Calu3 (cell line): ENCODE measurements at regions not wholly inside any gene's neighbourhood (a gene's known extent, or its start where the extent isn't known, plus 50 kb on each side); places are given as distances from the start of the nearest gene placed in this dataset.

ENCODE experiments used
- BruUV-seq: library from RNA; stranded (reverse); fragments of 400-500 nt; replicated peaks from 2 replicates; lab custom pipeline; 2021; lab: Mats Ljungman, UMichigan
- CTCF ChIA-PET: fragments of 300-600 bp; sonication (Branson Sonifier 250); formaldehyde crosslinking; loops from one replicate; lab custom pipeline; 2022; ENCODE audit warnings: antibody characterized with exemption; lab: Charles Lee
- DNase-seq: peaks from one replicate; pipeline ENCODE4 v3.0.0; 2022
- H3K27ac Mint-ChIP-seq: one replicate; pipeline ENCODE4 v1.8.0; 2022; ENCODE audit warnings: mixed read lengths; ENCODE audit not compliant: unreplicated experiment
- H3K27me3 Mint-ChIP-seq: one replicate; pipeline ENCODE4 v1.8.0; 2022; ENCODE audit warnings: mixed read lengths; ENCODE audit not compliant: unreplicated experiment
- H3K36me3 Mint-ChIP-seq: one replicate; pipeline ENCODE4 v1.8.0; 2022; ENCODE audit warnings: mild to moderate bottlenecking, moderate library complexity, mixed read lengths; ENCODE audit not compliant: insufficient read depth, unreplicated experiment
- H3K4me1 Mint-ChIP-seq: one replicate; pipeline ENCODE4 v1.8.0; 2022; ENCODE audit warnings: mild to moderate bottlenecking, low read depth, mixed read lengths; ENCODE audit not compliant: unreplicated experiment
- H3K4me3 Mint-ChIP-seq: one replicate; pipeline ENCODE4 v1.8.0; 2022; ENCODE audit warnings: mild to moderate bottlenecking, low read depth, moderate library complexity, mixed read lengths; ENCODE audit not compliant: unreplicated experiment
- H3K9me3 Mint-ChIP-seq: one replicate; pipeline ENCODE4 v1.8.0; 2022; ENCODE audit warnings: low read depth, mixed read lengths; ENCODE audit not compliant: unreplicated experiment
- CTCF ChIP-seq: fragments of 200-600 bp; IDR thresholded peaks from one replicate; pipeline ENCODE4 v1.8.0; 2022; ENCODE audit warnings: antibody characterized with exemption; ENCODE audit not compliant: unreplicated experiment
- intact Hi-C: fragments of 100-400 bp; cut with micrococcal nuclease; formaldehyde crosslinking; loops from one replicate; pipeline ENCODE4 v1.10.0; 2022; ENCODE audit not compliant: unreplicated experiment

- BruUV-seq: no TSS peak
- Mint-ChIP-seq H3K27me3 (no peaks in the 10 kb centered on the region), H3K36me3 (no peaks in the 10 kb centered on the region), H3K9me3 (peaks cover 14% of the 10 kb centered on the region), H3K27ac (no peak overlapping the region), H3K4me3 (no peak overlapping the region), H3K4me1 (no peaks in the 10 kb centered on the region)
- CTCF ChIA-PET: no interaction called here
- DNase-seq: no peak
- no peak for TF ChIP-seq CTCF
- intact Hi-C loops: no loop called here
These were observed 271.9 kb upstream of the MKI67 start for GRCh38 chr10:128398118-128398517.

- Mint-ChIP-seq H3K4me1 (no peaks in the 10 kb centered on the region), H3K36me3 (no peaks in the 10 kb centered on the region), H3K9me3 (peaks cover 14% of the 10 kb centered on the region), H3K27me3 (no peaks in the 10 kb centered on the region), H3K27ac (no peak overlapping the region), H3K4me3 (no peak overlapping the region)
- DNase-seq: no peak
- intact Hi-C loops: no loop called here
- TF ChIP-seq CTCF: no peak
- BruUV-seq: no TSS peak
- CTCF ChIA-PET: no interaction called here
These were observed 272.8 kb upstream of the MKI67 start for GRCh38 chr10:128398999-128399398.

- H3K27me3 Mint-ChIP-seq: no peaks in the 10 kb centered on the region
- intact Hi-C loops: no loop called here
- H3K4me3 Mint-ChIP-seq: no peak overlapping the region
- no peaks in the 10 kb centered on the region for H3K4me1 Mint-ChIP-seq
- H3K27ac Mint-ChIP-seq: no peak overlapping the region
- DNase-seq: no peak
- TF ChIP-seq CTCF: no peak
- CTCF ChIA-PET: no interaction called here
- peaks cover 17% of the 10 kb centered on the region for H3K9me3 Mint-ChIP-seq
- BruUV-seq: no TSS peak
- no peaks in the 10 kb centered on the region for H3K36me3 Mint-ChIP-seq
These were observed 274.3 kb upstream of the MKI67 start for GRCh38 chr10:128400564-128400963.

- Mint-ChIP-seq H3K27me3 (no peaks in the 10 kb centered on the region), H3K36me3 (no peaks in the 10 kb centered on the region), H3K9me3 (peaks cover 11% of the 10 kb centered on the region), H3K4me1 (no peaks in the 10 kb centered on the region), H3K4me3 (no peak overlapping the region), H3K27ac (no peak overlapping the region)
- DNase-seq: no peak
- CTCF ChIA-PET: no interaction called here
- no TSS peak for BruUV-seq
- intact Hi-C loops: no loop called here
- TF ChIP-seq CTCF: no peak
These were observed 279.2 kb upstream of the MKI67 start for GRCh38 chr10:128405450-128405849.

GRCh38 chr10:128411643-128412042 lies 285.4 kb upstream of the MKI67 start:
- TF ChIP-seq CTCF: no peak
- intact Hi-C loops: no loop called here
- DNase-seq: no peak
- Mint-ChIP-seq H3K27ac (no peak overlapping the region), H3K4me3 (no peak overlapping the region), H3K36me3 (no peaks in the 10 kb centered on the region), H3K9me3 (peaks cover 12% of the 10 kb centered on the region), H3K4me1 (no peaks in the 10 kb centered on the region), H3K27me3 (no peaks in the 10 kb centered on the region)
- CTCF ChIA-PET: no interaction called here
- no TSS peak for BruUV-seq
